HFF-Myc (cell line): ENCODE measurements at regions not wholly inside any gene's neighbourhood (a gene's known extent, or its start where the extent isn't known, plus 50 kb on each side); places are given as distances from the start of the nearest gene placed in this dataset.

ENCODE experiments used
- DNase-seq: peaks from one replicate; pipeline ENCODE4 v3.0.0-alpha.2; 2011; ENCODE audit warnings: low read depth; ENCODE audit errors: extremely low read depth
- H3K4me3 ChIP-seq: replicated peaks from 2 replicates; pipeline ENCODE4 v1.5.1; 2011; ENCODE audit warnings: low read depth, mild to moderate bottlenecking, control low read depth, low read length
- TF ChIP-seq, protein P1 (sequence below): IDR thresholded peaks from 2 replicates; pipeline ENCODE4 v1.5.1; 2012; ENCODE audit warnings: mild to moderate bottlenecking, low read depth, low read length, control low read depth; ENCODE audit errors: missing control alignments

GRCh38 chr1:64387389-64388285, 82.3 kb upstream of the CACHD1 start:
- TF ChIP-seq, protein P1, sequence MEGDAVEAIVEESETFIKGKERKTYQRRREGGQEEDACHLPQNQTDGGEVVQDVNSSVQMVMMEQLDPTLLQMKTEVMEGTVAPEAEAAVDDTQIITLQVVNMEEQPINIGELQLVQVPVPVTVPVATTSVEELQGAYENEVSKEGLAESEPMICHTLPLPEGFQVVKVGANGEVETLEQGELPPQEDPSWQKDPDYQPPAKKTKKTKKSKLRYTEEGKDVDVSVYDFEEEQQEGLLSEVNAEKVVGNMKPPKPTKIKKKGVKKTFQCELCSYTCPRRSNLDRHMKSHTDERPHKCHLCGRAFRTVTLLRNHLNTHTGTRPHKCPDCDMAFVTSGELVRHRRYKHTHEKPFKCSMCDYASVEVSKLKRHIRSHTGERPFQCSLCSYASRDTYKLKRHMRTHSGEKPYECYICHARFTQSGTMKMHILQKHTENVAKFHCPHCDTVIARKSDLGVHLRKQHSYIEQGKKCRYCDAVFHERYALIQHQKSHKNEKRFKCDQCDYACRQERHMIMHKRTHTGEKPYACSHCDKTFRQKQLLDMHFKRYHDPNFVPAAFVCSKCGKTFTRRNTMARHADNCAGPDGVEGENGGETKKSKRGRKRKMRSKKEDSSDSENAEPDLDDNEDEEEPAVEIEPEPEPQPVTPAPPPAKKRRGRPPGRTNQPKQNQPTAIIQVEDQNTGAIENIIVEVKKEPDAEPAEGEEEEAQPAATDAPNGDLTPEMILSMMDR, result no peak

DNA sequence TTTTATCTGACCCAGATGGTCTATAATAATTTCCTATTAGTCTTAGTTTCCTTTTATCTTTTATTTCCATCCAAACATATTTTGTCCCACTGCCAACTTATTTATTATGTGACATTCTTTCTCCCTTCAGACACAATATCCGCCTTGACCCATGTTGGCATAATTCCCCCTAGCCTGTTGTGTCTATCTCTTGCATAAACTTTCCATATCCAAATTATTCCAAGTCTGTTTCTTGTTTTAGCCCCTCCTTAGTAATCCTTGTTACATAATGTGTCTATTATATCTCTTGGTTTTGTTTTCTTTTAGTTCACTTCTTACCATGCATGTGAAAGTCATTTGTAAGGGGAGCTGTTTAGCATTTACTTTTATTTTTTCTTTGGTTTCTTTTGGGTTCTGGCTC, 81.6 kb upstream of the CACHD1 start:
- H3K4me3 ChIP-seq, result no peak overlapping the region
- no peak for DNase-seq
- TF ChIP-seq, protein P1, result no peak

More at GRCh38 chr1:64387389-64388285, 82.3 kb upstream of the CACHD1 start:
- H3K4me3 ChIP-seq, result no peak overlapping the region
- DNase-seq, result no peak

DNA sequence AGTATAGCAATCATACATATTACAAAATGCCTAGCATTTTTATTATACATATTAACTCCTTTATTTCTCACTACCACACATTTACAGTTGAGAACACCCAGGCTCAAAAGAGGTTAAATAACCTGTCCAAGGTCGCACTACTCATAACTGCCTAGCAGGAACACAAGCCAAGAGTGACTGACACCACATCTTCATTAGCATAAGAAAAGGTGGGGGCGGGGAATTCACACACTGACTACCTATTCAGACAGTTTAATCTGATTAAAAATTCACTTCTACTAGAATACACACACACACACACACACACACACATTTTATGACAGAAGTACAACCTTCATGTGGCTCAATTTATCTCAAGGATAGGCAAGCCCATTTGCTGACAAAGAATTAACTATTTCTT, 77.8 kb upstream of the CACHD1 start:
- no peak for DNase-seq
- no peak overlapping the region for H3K4me3 ChIP-seq
- TF ChIP-seq, protein P1, result no peak

- no peak for DNase-seq
- no peak overlapping the region for H3K4me3 ChIP-seq
- TF ChIP-seq, protein P1, result no peak
Observed at GRCh38 chr1:64393790-64394189, 76.1 kb upstream of the CACHD1 start.

- H3K4me3 ChIP-seq, result no peak overlapping the region
- DNase-seq, result no peak
- TF ChIP-seq, protein P1, result no peak
Observed at GRCh38 chr1:64396817-64397216, 73.1 kb upstream of the CACHD1 start.

GRCh38 chr1:64397541-64397940, 72.4 kb upstream of the CACHD1 start:
- TF ChIP-seq, protein P1, result no peak
- DNase-seq, result no peak

More at GRCh38 chr1:64397541-64397940, 72.4 kb upstream of the CACHD1 start:
- no peak overlapping the region for H3K4me3 ChIP-seq
